ENCODE measurements at regions not wholly inside any gene's neighbourhood (a gene's known extent, or its start where the extent isn't known, plus 50 kb on each side); places are given as distances from the start of the nearest gene placed in this dataset.

DNA sequence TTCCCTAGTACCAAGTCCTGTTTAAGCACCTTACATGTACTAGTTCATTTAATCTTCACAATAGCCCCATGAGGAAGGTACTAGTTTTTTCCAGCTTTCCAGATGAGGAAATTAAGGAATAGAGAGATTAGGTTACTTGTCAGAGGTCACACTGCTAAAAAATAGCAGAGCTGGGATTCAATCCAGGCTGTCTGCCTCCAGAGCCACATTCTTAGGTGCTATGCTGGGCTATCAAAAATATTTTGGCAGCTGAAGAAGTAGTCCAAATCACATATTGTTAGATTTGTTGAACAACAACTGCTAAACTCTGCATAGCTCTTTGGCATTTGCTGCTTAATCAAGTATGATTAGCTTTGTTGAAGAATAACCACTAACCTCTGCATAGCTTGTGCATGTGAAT lies 591.5 kb upstream of the KLF4 start:
- no peak overlapping the region for H3K4me3 ChIP-seq (replicated peaks in 1 of 3; ENCODE audit: insufficient read depth in 1 of 3, low read depth in 1 of 3, low read length in 3 of 3)
- H3K9me3 ChIP-seq (replicated peaks; ENCODE audit: control insufficient read depth, insufficient read depth, low read length): no peaks in the 10 kb centered on the region
- ChIA-PET POLR2A (no interaction called here), CTCF (no interaction called here)
- no TSS peak for BruUV-seq (replicated peaks)
- H3K9ac ChIP-seq (replicated peaks; ENCODE audit: extremely low read depth, insufficient read depth, low read length): no peak overlapping the region
- no peak overlapping the region for H3K27ac ChIP-seq (ENCODE audit: insufficient read depth, low read depth, low read length)
- H3K36me3 ChIP-seq (ENCODE audit: control insufficient read depth in 2 of 2, extremely low read depth in 1 of 2, insufficient read depth in 2 of 2, low read length in 2 of 2): no peaks in the 10 kb centered on the region
- FAIRE-seq (no peak), DNase-seq (ENCODE audit: low read depth, low spot score) (no peak)
- H3K9me1 ChIP-seq (replicated peaks; ENCODE audit: control insufficient read depth, extremely low read depth, insufficient read depth, low read length): no peaks in the 10 kb centered on the region
- intact Hi-C loops (cut with micrococcal nuclease) (no loop called here), dilution Hi-C loops (cut with MboI; ENCODE audit: extremely low pct_ligation_motif_present, low sequenced_read_pairs) (loop anchor here (10.0 kb wide), 1 partner anchor 156 kb away; no protein-coding TSS in a partner anchor)
- H3K4me2 ChIP-seq (ENCODE audit: insufficient read depth, low read length): no peak overlapping the region
- H3K4me1 ChIP-seq (ENCODE audit: control insufficient read depth, extremely low read depth, insufficient read depth, low read length): no peaks in the 10 kb centered on the region
- TF ChIP-seq, protein P1, sequence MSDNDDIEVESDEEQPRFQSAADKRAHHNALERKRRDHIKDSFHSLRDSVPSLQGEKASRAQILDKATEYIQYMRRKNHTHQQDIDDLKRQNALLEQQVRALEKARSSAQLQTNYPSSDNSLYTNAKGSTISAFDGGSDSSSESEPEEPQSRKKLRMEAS (IDR thresholded peaks at IDR 0.05; ENCODE audit: insufficient read depth, insufficient read length): no peak
- TF ChIP-seq JUN (IDR thresholded peaks at IDR 0.05; ENCODE audit: borderline replicate concordance, insufficient read depth, insufficient read length, low read depth) (no peak), MYC (IDR thresholded peaks at IDR 0.05; ENCODE audit: low read depth, low read length) (no peak), POLR2AphosphoS5 (IDR thresholded peaks at IDR 0.05; ENCODE audit: insufficient read depth, low read depth, low read length) (no peak)
- no peak overlapping the region for H2AFZ ChIP-seq (ENCODE audit: low read depth, low read length)
- H4K20me1 ChIP-seq (replicated peaks; ENCODE audit: control insufficient read depth, extremely low read depth, insufficient read depth, low read length): no peaks in the 10 kb centered on the region
- H3K79me2 ChIP-seq (ENCODE audit: control insufficient read depth, insufficient read depth, low read length): no peaks in the 10 kb centered on the region
- H3K27me3 ChIP-seq (ENCODE audit: control insufficient read depth in 2 of 2, insufficient read depth in 2 of 2, low read length in 2 of 2): no peaks in the 10 kb centered on the region

DNA sequence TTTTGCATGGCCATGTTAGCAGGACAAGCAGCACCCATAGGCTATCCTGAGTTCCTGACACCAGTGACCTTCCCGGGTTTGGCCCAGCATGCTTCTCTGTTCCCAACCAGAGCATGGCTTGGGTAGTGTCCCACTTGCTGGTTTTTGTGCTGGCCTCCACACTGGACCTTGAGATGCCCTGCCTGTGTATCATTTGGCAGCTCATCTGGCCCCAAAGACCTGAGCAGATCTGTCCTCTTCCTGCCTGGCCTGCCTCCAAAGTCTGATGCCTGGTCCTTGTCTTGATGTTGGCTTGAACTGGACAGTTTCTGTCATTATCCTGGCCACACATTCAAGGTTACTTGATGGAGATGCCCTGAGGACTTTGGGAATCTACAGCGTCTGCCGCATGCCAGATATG lies 590.7 kb upstream of the KLF4 start:
- Histone ChIP-seq H3K27me3 (ENCODE audit: control insufficient read depth in 2 of 2, insufficient read depth in 2 of 2, low read length in 2 of 2) (no peaks in the 10 kb centered on the region), H3K4me2 (ENCODE audit: insufficient read depth, low read length) (no peak overlapping the region), H3K4me3 (replicated peaks in 1 of 3; ENCODE audit: insufficient read depth in 1 of 3, low read depth in 1 of 3, low read length in 3 of 3) (no peak overlapping the region), H3K9ac (replicated peaks; ENCODE audit: extremely low read depth, insufficient read depth, low read length) (no peak overlapping the region), H3K36me3 (ENCODE audit: control insufficient read depth in 2 of 2, extremely low read depth in 1 of 2, insufficient read depth in 2 of 2, low read length in 2 of 2) (no peaks in the 10 kb centered on the region), H3K9me1 (replicated peaks; ENCODE audit: control insufficient read depth, extremely low read depth, insufficient read depth, low read length) (no peaks in the 10 kb centered on the region), H2AFZ (ENCODE audit: low read depth, low read length) (no peak overlapping the region), H3K27ac (ENCODE audit: insufficient read depth, low read depth, low read length) (no peak overlapping the region), H4K20me1 (replicated peaks; ENCODE audit: control insufficient read depth, extremely low read depth, insufficient read depth, low read length) (no peaks in the 10 kb centered on the region), H3K79me2 (ENCODE audit: control insufficient read depth, insufficient read depth, low read length) (no peaks in the 10 kb centered on the region), H3K9me3 (replicated peaks; ENCODE audit: control insufficient read depth, insufficient read depth, low read length) (no peaks in the 10 kb centered on the region), H3K4me1 (ENCODE audit: control insufficient read depth, extremely low read depth, insufficient read depth, low read length) (no peaks in the 10 kb centered on the region)
- no TSS peak for BruUV-seq (replicated peaks)
- DNase-seq (ENCODE audit: low read depth, low spot score): no peak
- POLR2A ChIA-PET: no interaction called here
- intact Hi-C loops (cut with micrococcal nuclease) (no loop called here), dilution Hi-C loops (cut with MboI; ENCODE audit: extremely low pct_ligation_motif_present, low sequenced_read_pairs) (loop anchor here (10.0 kb wide), 1 partner anchor 155 kb away; no protein-coding TSS in a partner anchor)
- FAIRE-seq: no peak
- no peak for TF ChIP-seq JUN (IDR thresholded peaks at IDR 0.05; ENCODE audit: borderline replicate concordance, insufficient read depth, insufficient read length, low read depth)
- no peak for TF ChIP-seq EZH2 (IDR thresholded peaks at IDR 0.05; ENCODE audit: borderline replicate concordance, low read depth, low read length, severe bottlenecking)
- TF ChIP-seq POLR2AphosphoS5 (IDR thresholded peaks at IDR 0.05; ENCODE audit: insufficient read depth, low read depth, low read length): no peak
- TF ChIP-seq MYC (IDR thresholded peaks at IDR 0.05; ENCODE audit: low read depth, low read length): no peak
- TF ChIP-seq, protein P2, sequence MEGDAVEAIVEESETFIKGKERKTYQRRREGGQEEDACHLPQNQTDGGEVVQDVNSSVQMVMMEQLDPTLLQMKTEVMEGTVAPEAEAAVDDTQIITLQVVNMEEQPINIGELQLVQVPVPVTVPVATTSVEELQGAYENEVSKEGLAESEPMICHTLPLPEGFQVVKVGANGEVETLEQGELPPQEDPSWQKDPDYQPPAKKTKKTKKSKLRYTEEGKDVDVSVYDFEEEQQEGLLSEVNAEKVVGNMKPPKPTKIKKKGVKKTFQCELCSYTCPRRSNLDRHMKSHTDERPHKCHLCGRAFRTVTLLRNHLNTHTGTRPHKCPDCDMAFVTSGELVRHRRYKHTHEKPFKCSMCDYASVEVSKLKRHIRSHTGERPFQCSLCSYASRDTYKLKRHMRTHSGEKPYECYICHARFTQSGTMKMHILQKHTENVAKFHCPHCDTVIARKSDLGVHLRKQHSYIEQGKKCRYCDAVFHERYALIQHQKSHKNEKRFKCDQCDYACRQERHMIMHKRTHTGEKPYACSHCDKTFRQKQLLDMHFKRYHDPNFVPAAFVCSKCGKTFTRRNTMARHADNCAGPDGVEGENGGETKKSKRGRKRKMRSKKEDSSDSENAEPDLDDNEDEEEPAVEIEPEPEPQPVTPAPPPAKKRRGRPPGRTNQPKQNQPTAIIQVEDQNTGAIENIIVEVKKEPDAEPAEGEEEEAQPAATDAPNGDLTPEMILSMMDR (IDR thresholded peaks at IDR 0.05; ENCODE audit: extremely low read depth in 1 of 2, insufficient read depth in 1 of 2, low read depth in 1 of 2, low read length in 2 of 2): no peak
- TF ChIP-seq POLR2A (IDR thresholded peaks at IDR 0.05; ENCODE audit: low read depth, low read length): no peak
- no peak for TF ChIP-seq FOS (IDR thresholded peaks at IDR 0.05; ENCODE audit: borderline replicate concordance, insufficient read depth, low read length)
- no peak for TF ChIP-seq GATA2 (IDR thresholded peaks at IDR 0.05; ENCODE audit: insufficient read depth, insufficient read length, low read depth, low read length)
- TF ChIP-seq, protein P1 (IDR thresholded peaks at IDR 0.05; ENCODE audit: insufficient read depth, insufficient read length): no peak
- CTCF ChIA-PET: no interaction called here

Measured in endothelial cell of umbilical vein (primary cell).